ENCODE measurements at regions not wholly inside any gene's neighbourhood (a gene's known extent, or its start where the extent isn't known, plus 50 kb on each side); places are given as distances from the start of the nearest gene placed in this dataset.

- TF ChIP-seq CTCF (conservative IDR thresholded peaks at IDR 0.05): no peak
- H3K27ac ChIP-seq: no peak overlapping the region
These were observed 657.7 kb downstream of the QKI start for GRCh38 chr6:164072240-164072666.

DNA sequence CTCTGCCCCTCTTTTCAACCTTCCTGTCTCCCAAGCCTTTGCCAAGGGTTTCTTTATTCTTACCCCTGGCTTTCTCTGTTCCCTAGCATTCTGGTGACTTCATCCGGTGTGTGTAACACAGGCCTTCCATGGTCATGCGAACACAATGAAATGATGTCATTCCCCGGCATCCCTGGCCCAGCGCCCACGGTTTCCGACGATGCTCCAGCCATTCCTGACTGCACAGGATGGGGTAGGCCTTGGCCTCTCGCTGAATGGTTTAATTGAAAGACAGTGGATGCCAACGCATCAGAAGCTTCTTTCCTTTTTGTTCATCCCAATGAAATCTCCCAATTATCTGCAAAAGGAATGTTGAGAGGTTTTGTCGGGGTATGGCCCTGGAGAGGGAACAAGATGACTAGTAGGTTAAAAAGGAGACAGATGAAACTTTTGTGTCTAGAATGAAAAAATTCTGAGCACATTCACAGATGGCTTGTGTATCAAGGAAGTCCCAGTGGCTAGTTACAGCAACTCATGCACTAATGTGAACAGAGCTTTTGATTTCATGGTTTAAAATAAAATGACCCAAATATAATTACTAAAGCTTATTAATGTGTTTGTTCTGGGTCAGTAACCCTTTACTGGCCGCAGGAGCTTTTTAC lies 655.0 kb downstream of the QKI start:
- no peak overlapping the region for H3K27ac ChIP-seq
- no peak for TF ChIP-seq CTCF (conservative IDR thresholded peaks at IDR 0.05)

DNA sequence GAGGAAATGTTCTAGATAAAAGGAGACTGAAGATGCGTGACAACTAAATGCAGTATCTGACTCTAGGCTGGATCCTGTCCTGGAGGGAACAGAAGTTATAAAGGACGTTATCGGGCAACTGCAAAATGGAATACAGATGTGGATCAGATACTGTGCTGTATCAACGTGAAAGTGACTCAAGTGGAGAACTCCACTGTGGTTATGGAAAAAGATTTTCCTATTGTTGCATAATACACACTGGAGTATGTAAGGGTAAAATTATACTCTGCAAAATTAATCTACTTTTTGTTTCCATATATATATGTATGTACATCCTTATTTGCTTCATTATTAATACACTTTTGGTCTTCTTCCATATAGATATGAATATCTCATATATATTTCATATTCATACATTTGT lies 654.0 kb downstream of the QKI start:
- TF ChIP-seq CTCF (conservative IDR thresholded peaks at IDR 0.05): no peak
- H3K27ac ChIP-seq: no peak overlapping the region

- TF ChIP-seq CTCF (conservative IDR thresholded peaks at IDR 0.05): no peak
These were observed 652.2 kb downstream of the QKI start for GRCh38 chr6:164066766-164067165.

GRCh38 chr6:164066335-164066734 lies 651.8 kb downstream of the QKI start:
- TF ChIP-seq CTCF (conservative IDR thresholded peaks at IDR 0.05): no peak

More at GRCh38 chr6:164066766-164067165, 652.2 kb downstream of the QKI start:
- H3K27ac ChIP-seq: no peak overlapping the region

DNA sequence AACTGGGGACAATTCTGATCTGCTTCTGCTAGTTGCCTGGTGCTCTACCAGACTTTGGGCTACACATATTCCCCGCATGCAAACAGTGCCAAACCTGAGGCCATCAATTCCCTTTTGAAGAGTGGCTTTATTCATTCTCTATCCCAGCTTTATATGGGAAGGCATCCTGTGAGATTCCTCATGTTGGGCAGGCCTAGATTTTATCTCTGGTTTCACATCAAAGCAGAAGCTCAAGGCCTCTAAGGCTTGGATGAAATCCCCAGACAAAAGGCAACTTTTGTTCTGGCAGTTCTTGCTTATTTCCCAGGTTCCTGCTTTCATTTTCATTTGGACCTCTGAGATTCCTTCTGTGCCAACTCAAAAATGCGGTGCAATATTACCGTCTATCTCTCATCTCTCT lies 648.8 kb downstream of the QKI start:
- no peak for TF ChIP-seq CTCF (conservative IDR thresholded peaks at IDR 0.05)
- no peak overlapping the region for H3K27ac ChIP-seq

More at GRCh38 chr6:164066335-164066734, 651.8 kb downstream of the QKI start:
- no peak overlapping the region for H3K27ac ChIP-seq

GRCh38 chr6:164062872-164063271 lies 648.4 kb downstream of the QKI start:
- no peak for TF ChIP-seq CTCF (conservative IDR thresholded peaks at IDR 0.05)
- H3K27ac ChIP-seq: no peak overlapping the region
